Thymus (tissue), 11 donors: ENCODE measurements at regions not wholly inside any gene's neighbourhood (a gene's known extent, or its start where the extent isn't known, plus 50 kb on each side); places are given as distances from the start of the nearest gene placed in this dataset.

ENCODE experiments used
- DNase-seq, 9 donors: peaks; one replicate each; pipeline ENCODE4 v3.0.0-alpha.2; 2013; ENCODE audit warnings: low spot score in 9 of 9, low read depth in 6 of 9, missing footprints in 1 of 9
- H3K27ac ChIP-seq, 2 donors: one replicate each; pipeline ENCODE4 v1.5.1; 2013; ENCODE audit warnings: control low read depth in 1 of 2, low read depth in 1 of 2, low read length in 1 of 2, mild to moderate bottlenecking in 1 of 2, moderate library complexity in 1 of 2
- H3K27me3 ChIP-seq, 2 donors: one replicate each; pipeline ENCODE4 v1.5.1; 2013; ENCODE audit warnings: low read length in 1 of 2; ENCODE audit not compliant: control insufficient read depth in 2 of 2, insufficient read depth in 1 of 2
- H3K36me3 ChIP-seq, 2 donors: one replicate each; pipeline ENCODE4 v1.5.1; 2013; ENCODE audit warnings: low read length in 1 of 2, mild to moderate bottlenecking in 1 of 2, moderate library complexity in 1 of 2; ENCODE audit not compliant: control insufficient read depth in 2 of 2, insufficient read depth in 2 of 2
- H3K4me1 ChIP-seq, 2 donors: one replicate each; pipeline ENCODE4 v1.5.1; 2013; ENCODE audit warnings: low read length in 2 of 2; ENCODE audit not compliant: control insufficient read depth in 2 of 2, insufficient read depth in 2 of 2
- H3K4me3 ChIP-seq, 2 donors: one replicate each; pipeline ENCODE4 v1.5.1; 2013; ENCODE audit warnings: low read length in 2 of 2, control low read depth in 1 of 2, mild to moderate bottlenecking in 1 of 2
- H3K9me3 ChIP-seq, 2 donors: one replicate each; pipeline ENCODE4 v1.5.1; 2013; ENCODE audit warnings: low read length in 1 of 2, mild to moderate bottlenecking in 1 of 2; ENCODE audit not compliant: control insufficient read depth in 2 of 2, insufficient read depth in 1 of 2
- WGBS: extraction: QIAGEN DNeasy Blood & Tissue Kit; methylation state at CpG from one replicate; pipeline ENCODE4 v1.1.7; 2013; 5-methylcytosine and 5-hydroxymethylcytosine counted together
- donor health status: healthy.

- H3K4me1 ChIP-seq = no peaks in the 10 kb centered on the region
These were observed 56.2 kb upstream of the PEX5L start for GRCh38 chr3:180092889-180093288.

GRCh38 chr3:180093535-180093934 lies 56.8 kb upstream of the PEX5L start:
- no peaks in the 10 kb centered on the region for H3K36me3 ChIP-seq
- H3K27me3 ChIP-seq = no peaks in the 10 kb centered on the region
- H3K9me3 ChIP-seq = no peaks in the 10 kb centered on the region
- no peak for DNase-seq
- 93% methylated on average over 1 of the region's 1 CpG for WGBS
- no peak overlapping the region for H3K27ac ChIP-seq
- no peak overlapping the region for H3K4me3 ChIP-seq
- no peaks in the 10 kb centered on the region for H3K4me1 ChIP-seq

More at GRCh38 chr3:180092889-180093288, 56.2 kb upstream of the PEX5L start:
- Histone ChIP-seq H3K27me3 (no peaks in the 10 kb centered on the region), H3K27ac (no peak overlapping the region), H3K4me3 (no peak overlapping the region), H3K9me3 (no peaks in the 10 kb centered on the region), H3K36me3 (no peaks in the 10 kb centered on the region)
- DNase-seq = no peak
- WGBS = 86% methylated on average over 2 of the region's 2 CpGs

- no peaks in the 10 kb centered on the region for H3K27me3 ChIP-seq
These were observed 60.9 kb upstream of the PEX5L start for GRCh38 chr3:180097626-180098025.

GRCh38 chr3:180102134-180102533 lies 65.4 kb upstream of the PEX5L start:
- Histone ChIP-seq H3K27me3 (no peaks in the 10 kb centered on the region), H3K36me3 (no peaks in the 10 kb centered on the region), H3K4me1 (no peaks in the 10 kb centered on the region), H3K9me3 (no peaks in the 10 kb centered on the region), H3K27ac (no peak overlapping the region), H3K4me3 (no peak overlapping the region)
- WGBS = 83% methylated on average over 11 of the region's 11 CpGs
- no peak for DNase-seq

More at GRCh38 chr3:180097626-180098025, 60.9 kb upstream of the PEX5L start:
- no peak for DNase-seq
- Histone ChIP-seq H3K4me1 (no peaks in the 10 kb centered on the region), H3K27ac (no peak overlapping the region), H3K9me3 (no peaks in the 10 kb centered on the region), H3K36me3 (no peaks in the 10 kb centered on the region), H3K4me3 (no peak overlapping the region)
- WGBS = 90% methylated on average over 1 of the region's 1 CpG

- Histone ChIP-seq H3K27ac (no peak overlapping the region), H3K4me1 (no peaks in the 10 kb centered on the region), H3K27me3 (no peaks in the 10 kb centered on the region), H3K36me3 (no peaks in the 10 kb centered on the region), H3K9me3 (no peaks in the 10 kb centered on the region), H3K4me3 (no peak overlapping the region)
- WGBS = 92% methylated on average over 1 of the region's 1 CpG
- DNase-seq = no peak
These were observed 65.9 kb upstream of the PEX5L start for GRCh38 chr3:180102604-180103003.

GRCh38 chr3:180116203-180116602 lies 79.5 kb upstream of the PEX5L start:
- H3K36me3 ChIP-seq = no peaks in the 10 kb centered on the region
- H3K4me1 ChIP-seq = no peaks in the 10 kb centered on the region
- no peaks in the 10 kb centered on the region for H3K27me3 ChIP-seq
- no peak for DNase-seq
- H3K9me3 ChIP-seq = no peaks in the 10 kb centered on the region
- H3K4me3 ChIP-seq = no peak overlapping the region
- H3K27ac ChIP-seq = no peak overlapping the region
- 59% methylated on average over 4 of the region's 4 CpGs for WGBS

GRCh38 chr3:180116658-180117057 lies 79.9 kb upstream of the PEX5L start:
- Histone ChIP-seq H3K27ac (no peak overlapping the region), H3K36me3 (no peaks in the 10 kb centered on the region), H3K9me3 (no peaks in the 10 kb centered on the region), H3K4me1 (no peaks in the 10 kb centered on the region), H3K27me3 (no peaks in the 10 kb centered on the region), H3K4me3 (no peak overlapping the region)
- no peak for DNase-seq
- WGBS = 47% methylated on average over 2 of the region's 2 CpGs

GRCh38 chr3:180117381-180118163 lies 80.8 kb upstream of the PEX5L start:
- WGBS = 91% methylated on average over 11 of the region's 11 CpGs
- H3K36me3 ChIP-seq = no peaks in the 10 kb centered on the region
- DNase-seq = no peak
- no peak overlapping the region for H3K27ac ChIP-seq
- H3K9me3 ChIP-seq = no peaks in the 10 kb centered on the region
- no peaks in the 10 kb centered on the region for H3K27me3 ChIP-seq
- H3K4me1 ChIP-seq = no peaks in the 10 kb centered on the region
- no peak overlapping the region for H3K4me3 ChIP-seq

GRCh38 chr3:180119567-180119966 lies 82.8 kb upstream of the PEX5L start:
- Histone ChIP-seq H3K4me1 (no peaks in the 10 kb centered on the region), H3K27ac (no peak overlapping the region), H3K4me3 (no peak overlapping the region), H3K27me3 (no peaks in the 10 kb centered on the region), H3K36me3 (no peaks in the 10 kb centered on the region), H3K9me3 (no peaks in the 10 kb centered on the region)
- 92% methylated on average over 1 of the region's 1 CpG for WGBS
- DNase-seq = no peak
